A673 (cell line): ENCODE measurements at regions not wholly inside any gene's neighbourhood (a gene's known extent, or its start where the extent isn't known, plus 50 kb on each side); places are given as distances from the start of the nearest gene placed in this dataset.

ENCODE experiments used
- BruUV-seq: library from RNA; stranded (reverse); fragments of 400-500 nt; replicated peaks from 2 replicates; lab custom pipeline; 2021; lab: Mats Ljungman, UMichigan
- CTCF ChIA-PET: fragments of 300-600 bp; sonication (Branson Sonifier 250); formaldehyde crosslinking; loops from one replicate; lab custom pipeline; 2022; ENCODE audit warnings: antibody characterized with exemption; lab: Charles Lee
- POLR2A ChIA-PET: fragments of 300-600 bp; sonication (Branson Sonifier 250); formaldehyde crosslinking; loops from one replicate; lab custom pipeline; 2022; ENCODE audit warnings: antibody characterized with exemption; ENCODE audit not compliant: low non-redundant PET; lab: Charles Lee
- DNase-seq: peaks from one replicate; pipeline ENCODE4 v3.0.0-alpha.2; 2015; ENCODE audit warnings: low spot score
- H3K27ac ChIP-seq: fragments of 200-600 bp; sonication (generic); 2 replicates; pipeline ENCODE4 v1.5.1; 2016; ENCODE audit warnings: mixed run types, low read depth, mild to moderate bottlenecking, mixed read lengths, antibody characterized with exemption, low read length; ENCODE audit not compliant: poor library complexity, severe bottlenecking
- H3K27me3 ChIP-seq: fragments of 200-600 bp; sonication (generic); replicated peaks from 2 replicates; pipeline ENCODE4 v1.6.1; 2017; ENCODE audit warnings: mixed run types, low read depth, mild to moderate bottlenecking, mixed read lengths, antibody characterized with exemption, low read length; ENCODE audit not compliant: insufficient read depth, poor library complexity
- H3K36me3 ChIP-seq: fragments of 200-600 bp; sonication (generic); 2 replicates; pipeline ENCODE4 v1.6.1; 2016; ENCODE audit warnings: mixed run types, mild to moderate bottlenecking, mixed read lengths, antibody characterized with exemption, low read length; ENCODE audit not compliant: insufficient read depth, poor library complexity, severe bottlenecking
- H3K4me1 ChIP-seq: fragments of 200-600 bp; sonication (generic); 2 replicates; pipeline ENCODE4 v1.6.1; 2017; ENCODE audit warnings: mixed run types, mild to moderate bottlenecking, mixed read lengths, antibody characterized with exemption, low read length; ENCODE audit not compliant: insufficient read depth, poor library complexity, severe bottlenecking
- H3K4me3 ChIP-seq: fragments of 200-600 bp; sonication (generic); 2 replicates; pipeline ENCODE4 v1.5.1; 2016; ENCODE audit warnings: low read depth, mixed run types, mild to moderate bottlenecking, mixed read lengths, low read length; ENCODE audit not compliant: poor library complexity, severe bottlenecking
- H3K9me3 ChIP-seq: fragments of 200-600 bp; sonication (generic); 2 replicates; pipeline ENCODE4 v1.6.1; 2016; ENCODE audit warnings: mixed run types, low read depth, mild to moderate bottlenecking, mixed read lengths, antibody characterized with exemption, low read length; ENCODE audit not compliant: poor library complexity, severe bottlenecking
- EZH2 ChIP-seq: fragments of 200-600 bp; sonication (generic); IDR thresholded peaks from 2 replicates; pipeline ENCODE4 v1.6.1; 2017; ENCODE audit warnings: borderline replicate concordance, low read depth, mild to moderate bottlenecking, mixed read lengths, antibody characterized with exemption, low read length; ENCODE audit not compliant: poor library complexity, severe bottlenecking
- intact Hi-C: fragments of 100-400 bp; cut with micrococcal nuclease; formaldehyde crosslinking; loops from one replicate; pipeline ENCODE4 v1.10.0; 2022; ENCODE audit not compliant: unreplicated experiment
- TF ChIP-seq, protein P1 (sequence below): fragments of 300-800, 200-600 bp; sonication (generic); conservative IDR thresholded peaks from 2 replicates; pipeline ENCODE4 v1.5.1; 2017; ENCODE audit warnings: low read depth, mild to moderate bottlenecking, antibody characterized with exemption, low read length, moderate library complexity, mixed read lengths

DNA sequence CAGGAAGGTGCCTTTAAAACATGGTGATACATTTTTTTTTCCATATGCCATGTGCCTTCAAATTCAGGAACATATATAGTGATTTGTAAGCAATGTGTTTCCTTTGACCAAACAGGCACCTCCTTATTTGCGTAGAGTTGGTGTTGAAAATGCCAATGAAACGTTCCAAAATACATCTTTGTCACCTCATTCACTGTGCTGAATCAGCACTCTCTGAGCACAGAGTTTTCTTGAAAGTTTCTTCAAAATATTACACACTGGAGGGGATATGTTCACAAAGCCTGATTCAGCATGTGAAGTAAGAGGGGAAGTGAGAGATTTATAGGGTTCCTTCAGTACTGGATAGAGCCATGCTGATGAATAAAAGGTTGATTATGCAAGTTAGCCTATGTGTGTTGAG, 85.7 kb upstream of the PRR32 start:
- Histone ChIP-seq H3K4me1 (no peaks in the 10 kb centered on the region), H3K4me3 (no peak overlapping the region), H3K36me3 (no peaks in the 10 kb centered on the region), H3K27me3 (no peaks in the 10 kb centered on the region), H3K9me3 (no peaks in the 10 kb centered on the region), H3K27ac (no peak overlapping the region)
- TF ChIP-seq, protein P1, sequence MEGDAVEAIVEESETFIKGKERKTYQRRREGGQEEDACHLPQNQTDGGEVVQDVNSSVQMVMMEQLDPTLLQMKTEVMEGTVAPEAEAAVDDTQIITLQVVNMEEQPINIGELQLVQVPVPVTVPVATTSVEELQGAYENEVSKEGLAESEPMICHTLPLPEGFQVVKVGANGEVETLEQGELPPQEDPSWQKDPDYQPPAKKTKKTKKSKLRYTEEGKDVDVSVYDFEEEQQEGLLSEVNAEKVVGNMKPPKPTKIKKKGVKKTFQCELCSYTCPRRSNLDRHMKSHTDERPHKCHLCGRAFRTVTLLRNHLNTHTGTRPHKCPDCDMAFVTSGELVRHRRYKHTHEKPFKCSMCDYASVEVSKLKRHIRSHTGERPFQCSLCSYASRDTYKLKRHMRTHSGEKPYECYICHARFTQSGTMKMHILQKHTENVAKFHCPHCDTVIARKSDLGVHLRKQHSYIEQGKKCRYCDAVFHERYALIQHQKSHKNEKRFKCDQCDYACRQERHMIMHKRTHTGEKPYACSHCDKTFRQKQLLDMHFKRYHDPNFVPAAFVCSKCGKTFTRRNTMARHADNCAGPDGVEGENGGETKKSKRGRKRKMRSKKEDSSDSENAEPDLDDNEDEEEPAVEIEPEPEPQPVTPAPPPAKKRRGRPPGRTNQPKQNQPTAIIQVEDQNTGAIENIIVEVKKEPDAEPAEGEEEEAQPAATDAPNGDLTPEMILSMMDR, result no peak
- TF ChIP-seq EZH2, result no peak
- ChIA-PET POLR2A (no interaction called here), CTCF (no interaction called here)
- no TSS peak for BruUV-seq
- intact Hi-C loops, result loop anchor here (5.0 kb wide), 1 partner anchor 52 kb away; no protein-coding TSS in a partner anchor
- DNase-seq, result peak; percentile 0
